ENCODE measurements at regions not wholly inside any gene's neighbourhood (a gene's known extent, or its start where the extent isn't known, plus 50 kb on each side); places are given as distances from the start of the nearest gene placed in this dataset.

- no peak for DNase-seq
Observed at GRCh38 chr2:15828576-15828975, 111.8 kb upstream of the MYCN start.

DNA sequence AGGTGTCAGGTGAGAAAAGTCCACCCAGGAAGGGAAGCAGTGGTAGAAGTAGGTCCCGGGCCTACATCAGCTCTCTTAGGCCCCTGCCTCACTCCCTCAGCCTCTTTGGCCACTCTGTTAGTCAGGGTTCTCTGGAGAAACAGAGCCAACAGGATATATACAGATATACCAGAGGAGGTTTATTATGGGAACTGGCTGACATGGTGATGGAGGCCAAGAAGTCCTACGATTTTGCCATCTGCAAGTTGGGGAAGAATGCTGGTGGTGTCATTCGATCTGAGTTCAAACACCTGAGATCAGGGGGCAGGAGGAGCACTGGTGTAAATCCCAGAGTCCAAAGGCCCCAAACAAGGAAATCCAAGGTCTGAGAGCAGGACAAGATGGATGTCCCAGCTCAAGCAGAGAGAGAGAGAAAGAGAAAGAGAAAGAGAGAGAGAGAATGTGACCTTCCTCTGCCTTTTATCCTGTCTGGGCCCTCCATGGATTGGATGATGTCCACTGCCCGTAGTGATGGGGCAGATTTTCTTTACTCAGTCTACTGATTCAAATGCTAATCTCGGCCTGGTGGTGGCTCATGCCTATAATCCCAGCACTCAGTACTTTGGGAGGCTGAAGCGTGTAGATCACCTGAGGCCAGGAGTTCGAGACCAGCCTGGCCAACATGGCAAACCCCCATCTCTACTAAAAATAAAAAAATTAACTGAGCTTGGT lies 111.1 kb upstream of the MYCN start:
- no peak for DNase-seq

DNA sequence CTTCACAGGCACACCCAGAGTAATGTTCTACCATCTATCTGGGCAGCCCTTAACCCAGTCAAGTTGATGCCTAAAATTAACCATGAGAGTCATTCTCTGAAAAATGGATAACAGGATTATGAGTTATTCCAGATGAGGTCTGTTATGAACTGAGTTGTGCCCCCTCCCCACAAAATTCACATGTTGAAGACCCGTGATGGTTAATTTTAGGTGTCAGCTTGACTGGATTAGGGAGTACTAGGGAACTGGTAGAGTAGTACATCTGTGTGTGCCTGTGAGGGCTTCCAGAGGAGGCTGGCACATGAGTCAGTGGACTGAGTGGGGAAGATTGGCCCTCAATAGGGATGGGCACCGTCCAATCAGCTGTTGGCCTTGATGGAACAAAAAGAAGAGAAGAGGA lies 110.4 kb upstream of the MYCN start:
- DNase-seq = no peak

GRCh38 chr2:15830937-15831549 lies 109.3 kb upstream of the MYCN start:
- DNase-seq = no peak

- DNase-seq = no peak
Observed at GRCh38 chr2:15832030-15832709, 108.2 kb upstream of the MYCN start.

GRCh38 chr2:15832849-15833680 lies 107.3 kb upstream of the MYCN start:
- no peak for DNase-seq

GRCh38 chr2:15833731-15834130 lies 106.6 kb upstream of the MYCN start:
- no peak for DNase-seq

- DNase-seq = no peak
Observed at GRCh38 chr2:15834381-15835031, 105.8 kb upstream of the MYCN start.

GRCh38 chr2:15835991-15836688 lies 104.2 kb upstream of the MYCN start:
- DNase-seq = no peak

GRCh38 chr2:15836689-15837610 lies 103.4 kb upstream of the MYCN start:
- DNase-seq = no peak

- no peak for DNase-seq
Observed at GRCh38 chr2:15838481-15839090, 101.8 kb upstream of the MYCN start.

DNA sequence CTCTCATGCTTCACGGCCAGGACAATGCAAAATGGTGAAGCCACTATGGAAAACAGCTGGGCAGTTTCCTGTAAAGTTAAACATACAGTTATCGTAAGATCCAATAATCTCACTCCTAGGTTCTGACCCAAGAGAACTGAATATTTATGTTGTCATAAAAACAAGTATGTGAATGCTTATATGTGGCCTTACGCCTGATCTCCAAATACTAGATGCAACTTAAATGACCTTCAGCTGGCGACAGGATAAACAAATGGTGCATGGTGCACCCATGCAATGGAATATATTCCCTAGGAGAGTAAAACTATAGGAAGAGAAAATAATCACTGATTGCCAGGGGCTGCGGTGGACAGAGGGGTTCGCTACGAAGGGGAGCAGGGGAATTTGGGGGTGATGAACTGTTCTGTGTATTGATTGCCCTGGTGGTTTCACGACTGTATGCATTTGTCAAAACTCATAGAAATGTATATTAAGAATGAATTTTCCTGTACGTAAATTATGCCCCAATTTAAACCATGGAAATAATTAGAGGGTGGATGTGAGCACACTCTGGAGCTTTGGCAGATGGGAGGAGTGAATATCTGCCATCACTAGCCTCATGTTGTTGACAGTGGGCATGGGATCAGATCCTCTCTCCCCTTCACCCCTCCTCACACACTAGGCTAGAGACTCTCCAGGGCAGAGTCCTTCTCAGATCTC lies 100.8 kb upstream of the MYCN start:
- DNase-seq = no peak

- DNase-seq = no peak
Observed at GRCh38 chr2:15840148-15840547, 100.2 kb upstream of the MYCN start.

- no peak for DNase-seq
Observed at GRCh38 chr2:15840969-15841368, 99.4 kb upstream of the MYCN start.

DNA sequence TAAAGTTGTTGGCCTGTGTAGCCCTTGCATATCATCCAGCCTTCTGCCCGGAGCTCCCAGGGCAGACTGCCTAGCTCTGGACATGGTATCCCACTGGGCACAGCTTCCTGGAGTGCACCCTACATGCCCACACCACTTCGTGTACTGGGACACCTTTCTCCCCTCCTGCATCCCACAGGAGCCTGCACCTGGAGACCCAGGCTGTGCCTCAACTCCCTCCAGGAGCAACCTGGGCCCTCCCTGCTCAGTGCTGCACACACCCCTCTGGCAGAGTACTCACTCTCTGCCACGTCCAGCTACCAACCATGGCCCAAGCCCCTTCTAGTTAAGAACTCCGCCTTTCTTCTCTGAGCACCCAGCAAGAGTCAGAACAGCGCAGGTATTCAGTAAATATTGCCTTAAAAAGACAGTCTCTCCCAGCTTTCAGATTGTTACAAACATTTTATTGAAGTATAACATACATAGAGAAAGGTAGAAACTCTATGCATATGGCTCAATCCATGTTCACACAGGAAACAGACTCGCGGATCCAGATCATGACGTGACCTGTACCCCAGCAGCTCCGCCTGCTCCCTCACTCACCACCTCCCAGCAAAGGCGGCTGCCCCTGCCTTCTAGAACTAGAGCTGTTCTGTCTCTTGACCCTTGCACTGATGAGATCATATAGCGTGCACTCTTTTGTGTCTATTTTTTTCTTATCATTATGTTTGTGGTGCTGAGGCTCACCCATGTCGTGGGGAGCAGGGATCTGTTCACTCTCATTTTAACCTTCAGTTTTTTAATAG lies 98.4 kb upstream of the MYCN start:
- no peak for DNase-seq

DNA sequence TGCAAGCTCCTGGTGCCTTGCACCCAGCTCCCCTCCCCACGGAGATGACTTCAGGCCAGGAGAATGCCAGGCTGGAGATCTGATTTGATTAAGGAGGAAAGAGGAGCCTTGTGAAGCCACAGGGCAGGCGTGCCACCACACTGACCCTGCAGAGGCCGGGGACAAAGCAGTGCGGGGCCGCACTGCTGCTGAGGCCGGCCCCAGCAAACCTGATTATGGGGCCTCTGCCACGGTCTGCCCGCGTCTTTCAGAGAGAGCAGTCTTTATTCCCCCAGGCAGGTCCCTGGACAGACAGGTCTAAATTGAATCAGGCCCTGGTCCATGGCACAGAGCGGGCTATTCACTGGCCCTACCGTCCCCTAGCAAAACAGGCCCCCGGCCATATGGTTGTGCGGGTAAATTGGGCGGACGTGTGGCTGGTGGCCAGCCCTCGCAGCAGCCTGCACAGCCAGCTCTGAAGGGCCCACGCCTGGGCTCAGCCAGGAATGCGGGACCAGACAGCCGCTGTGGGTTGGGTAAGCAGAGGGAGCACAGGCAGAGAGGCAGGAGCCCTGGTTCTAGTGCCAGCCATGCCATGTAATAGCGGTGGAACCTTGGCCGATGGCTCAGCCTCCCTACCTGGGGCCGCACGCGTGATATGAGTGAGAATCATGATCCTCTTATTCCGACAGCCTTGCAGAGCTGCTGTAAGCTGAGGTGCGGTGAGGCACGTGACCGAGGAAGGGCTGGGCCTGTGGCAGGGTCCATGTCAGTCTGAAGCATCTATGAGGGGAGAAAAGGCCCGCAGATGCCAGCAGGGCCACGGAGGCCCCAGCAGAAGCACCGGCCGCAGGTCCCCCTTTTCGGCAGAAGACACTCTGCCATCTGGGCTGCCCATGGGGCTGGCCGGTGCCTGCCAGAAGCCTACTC lies 97.3 kb upstream of the MYCN start:
- DNase-seq = no peak

GRCh38 chr2:15844211-15844801 lies 96.0 kb upstream of the MYCN start:
- DNase-seq = no peak

DNA sequence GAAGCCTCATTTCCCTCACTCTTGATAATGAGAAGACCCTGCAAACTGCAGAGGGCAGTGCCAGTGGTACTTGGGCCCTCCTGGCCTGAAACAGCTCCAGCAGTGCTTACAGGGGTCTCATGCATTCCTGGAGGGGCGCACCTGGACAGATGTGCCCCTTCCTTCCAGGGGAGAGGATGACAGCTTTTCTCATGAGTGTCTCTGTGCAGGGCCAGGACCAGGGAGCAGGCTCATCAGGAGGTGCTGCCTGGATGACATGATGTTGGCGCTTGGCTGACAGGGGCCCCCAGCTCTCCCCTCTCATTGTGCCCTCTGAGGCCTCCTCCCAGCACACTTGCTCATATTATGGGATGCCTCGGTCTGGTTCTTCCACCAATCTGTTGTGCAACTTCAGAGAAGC lies 95.1 kb upstream of the MYCN start:
- no peak for DNase-seq
